ENCODE measurements at regions not wholly inside any gene's neighbourhood (a gene's known extent, or its start where the extent isn't known, plus 50 kb on each side); places are given as distances from the start of the nearest gene placed in this dataset.

GRCh38 chr13:21960108-21960507 lies 289.2 kb downstream of the FGF9 start:
- H3K4me2 ChIP-seq (ENCODE audit: low read length): no peak overlapping the region
- no peak overlapping the region for H3K4me3 ChIP-seq (ENCODE audit: insufficient read depth, low read depth, low read length)
- no peaks in the 10 kb centered on the region for H3K36me3 ChIP-seq (ENCODE audit: insufficient read depth, low read length)
- no peaks in the 10 kb centered on the region for H3K79me2 ChIP-seq (ENCODE audit: insufficient read depth, low read length)
- no peak overlapping the region for H3K9ac ChIP-seq (ENCODE audit: low read length)
- no peaks in the 10 kb centered on the region for H3K27me3 ChIP-seq (ENCODE audit: insufficient read depth, low read length)
- no peak overlapping the region for H3K27ac ChIP-seq (ENCODE audit: low read depth, low read length)
- Mint-ChIP-seq H3K4me1 (ENCODE audit: low read depth, unreplicated experiment) (no peaks in the 10 kb centered on the region), H3K4me3 (ENCODE audit: unreplicated experiment) (no peak overlapping the region), H3K36me3 (ENCODE audit: low read depth, unreplicated experiment) (peaks cover 2% of the 10 kb centered on the region), H3K27ac (ENCODE audit: unreplicated experiment) (no peak overlapping the region), H3K27me3 (ENCODE audit: low read depth, unreplicated experiment) (peaks cover 3% of the 10 kb centered on the region), H3K9me3 (ENCODE audit: unreplicated experiment) (peaks cover 10% of the 10 kb centered on the region)
- DNase-seq (ENCODE audit: low read depth) (no peak), FAIRE-seq (no peak)
- H3K9me3 ChIP-seq (ENCODE audit: insufficient read depth, low read depth, low read length): no peaks in the 10 kb centered on the region
- H2AFZ ChIP-seq (ENCODE audit: low read depth, low read length): no peak overlapping the region
- H4K20me1 ChIP-seq (ENCODE audit: insufficient read depth, low read length): no peaks in the 10 kb centered on the region
- TF ChIP-seq EZH2 (IDR thresholded peaks at IDR 0.05; ENCODE audit: insufficient read depth, low read length) (no peak), CTCF (IDR thresholded peaks at IDR 0.05; ENCODE audit: insufficient read depth, low read depth, low read length) (no peak)
- H3K4me1 ChIP-seq (ENCODE audit: insufficient read depth, low read length): no peaks in the 10 kb centered on the region

DNA sequence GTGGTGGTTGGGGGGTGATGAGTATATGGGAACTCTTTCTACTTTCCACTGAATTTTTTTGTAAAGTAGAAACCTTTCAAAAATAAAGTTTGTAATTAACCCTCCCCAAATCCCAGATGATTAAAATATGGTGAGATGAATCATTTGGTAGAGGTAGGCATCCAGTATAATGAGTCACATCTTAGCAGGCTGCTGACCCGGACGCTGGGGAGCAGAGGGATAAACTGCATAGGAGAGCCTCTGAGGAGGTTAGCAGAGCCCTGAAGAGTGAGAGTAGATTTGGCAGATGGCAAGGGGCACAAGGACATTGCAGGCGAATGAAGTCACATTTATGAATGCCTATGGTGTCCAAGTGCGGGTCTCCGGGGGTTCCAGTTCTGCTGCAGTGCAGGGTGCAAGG lies 293.8 kb downstream of the FGF9 start:
- Mint-ChIP-seq H3K36me3 (ENCODE audit: low read depth, unreplicated experiment) (peaks cover 2% of the 10 kb centered on the region), H3K4me3 (ENCODE audit: unreplicated experiment) (no peak overlapping the region), H3K27me3 (ENCODE audit: low read depth, unreplicated experiment) (peaks cover 5% of the 10 kb centered on the region), H3K4me1 (ENCODE audit: low read depth, unreplicated experiment) (no peaks in the 10 kb centered on the region), H3K9me3 (ENCODE audit: unreplicated experiment) (peaks cover 5% of the 10 kb centered on the region), H3K27ac (ENCODE audit: unreplicated experiment) (no peak overlapping the region)
- Histone ChIP-seq H3K79me2 (ENCODE audit: insufficient read depth, low read length) (no peaks in the 10 kb centered on the region), H2AFZ (ENCODE audit: low read depth, low read length) (no peak overlapping the region), H4K20me1 (ENCODE audit: insufficient read depth, low read length) (no peaks in the 10 kb centered on the region), H3K27me3 (ENCODE audit: insufficient read depth, low read length) (no peaks in the 10 kb centered on the region), H3K4me3 (ENCODE audit: insufficient read depth, low read depth, low read length) (no peak overlapping the region), H3K27ac (ENCODE audit: low read depth, low read length) (no peak overlapping the region), H3K9me3 (ENCODE audit: insufficient read depth, low read depth, low read length) (no peaks in the 10 kb centered on the region), H3K4me2 (ENCODE audit: low read length) (no peak overlapping the region), H3K4me1 (ENCODE audit: insufficient read depth, low read length) (no peaks in the 10 kb centered on the region), H3K9ac (ENCODE audit: low read length) (no peak overlapping the region), H3K36me3 (ENCODE audit: insufficient read depth, low read length) (no peaks in the 10 kb centered on the region)
- no peak for TF ChIP-seq CTCF (IDR thresholded peaks at IDR 0.05; ENCODE audit: insufficient read depth, low read depth, low read length)
- no peak for TF ChIP-seq EZH2 (IDR thresholded peaks at IDR 0.05; ENCODE audit: insufficient read depth, low read length)
- FAIRE-seq (no peak), DNase-seq (ENCODE audit: low read depth) (no peak)

DNA sequence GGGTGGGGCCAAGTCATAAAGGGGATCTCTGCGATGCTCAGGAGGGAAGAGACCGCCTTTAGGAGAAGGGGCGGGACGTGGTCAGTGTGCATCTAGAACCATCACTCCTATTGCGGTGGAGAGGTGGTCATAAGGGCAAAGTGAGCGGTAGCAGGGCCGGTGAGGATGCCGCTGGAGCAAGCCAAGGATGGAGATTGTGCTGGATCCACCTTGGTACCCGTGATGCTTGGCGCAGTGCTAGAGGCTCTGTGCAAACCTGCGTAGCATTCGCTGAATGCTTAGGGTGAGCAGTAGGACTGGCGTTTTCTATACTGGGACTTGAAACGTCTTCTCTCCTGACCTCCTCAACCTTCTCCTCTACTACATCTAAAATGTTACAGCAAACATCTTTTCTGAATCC lies 294.2 kb downstream of the FGF9 start:
- TF ChIP-seq EZH2 (IDR thresholded peaks at IDR 0.05; ENCODE audit: insufficient read depth, low read length) (no peak), CTCF (IDR thresholded peaks at IDR 0.05; ENCODE audit: insufficient read depth, low read depth, low read length) (no peak)
- no peaks in the 10 kb centered on the region for H3K9me3 ChIP-seq (ENCODE audit: insufficient read depth, low read depth, low read length)
- H4K20me1 ChIP-seq (ENCODE audit: insufficient read depth, low read length): no peaks in the 10 kb centered on the region
- no peaks in the 10 kb centered on the region for H3K4me1 ChIP-seq (ENCODE audit: insufficient read depth, low read length)
- FAIRE-seq: no peak
- no peak overlapping the region for H3K4me3 Mint-ChIP-seq (ENCODE audit: unreplicated experiment)
- H3K27ac ChIP-seq (ENCODE audit: low read depth, low read length): no peak overlapping the region
- H3K27me3 ChIP-seq (ENCODE audit: insufficient read depth, low read length): no peaks in the 10 kb centered on the region
- H3K79me2 ChIP-seq (ENCODE audit: insufficient read depth, low read length): no peaks in the 10 kb centered on the region
- H3K27me3 Mint-ChIP-seq (ENCODE audit: low read depth, unreplicated experiment): peaks cover 5% of the 10 kb centered on the region
- no peak overlapping the region for H3K27ac Mint-ChIP-seq (ENCODE audit: unreplicated experiment)
- no peaks in the 10 kb centered on the region for H3K36me3 ChIP-seq (ENCODE audit: insufficient read depth, low read length)
- DNase-seq (ENCODE audit: low read depth): no peak
- no peaks in the 10 kb centered on the region for H3K4me1 Mint-ChIP-seq (ENCODE audit: low read depth, unreplicated experiment)
- H3K36me3 Mint-ChIP-seq (ENCODE audit: low read depth, unreplicated experiment): peaks cover 2% of the 10 kb centered on the region
- no peak overlapping the region for H3K4me2 ChIP-seq (ENCODE audit: low read length)
- peaks cover 5% of the 10 kb centered on the region for H3K9me3 Mint-ChIP-seq (ENCODE audit: unreplicated experiment)
- H2AFZ ChIP-seq (ENCODE audit: low read depth, low read length): no peak overlapping the region
- H3K9ac ChIP-seq (ENCODE audit: low read length): no peak overlapping the region
- no peak overlapping the region for H3K4me3 ChIP-seq (ENCODE audit: insufficient read depth, low read depth, low read length)
